Mucosa of rectum (tissue), 2 donors: ENCODE measurements at regions not wholly inside any gene's neighbourhood (a gene's known extent, or its start where the extent isn't known, plus 50 kb on each side); places are given as distances from the start of the nearest gene placed in this dataset.

Experiments used
- H3K27ac ChIP-seq, 2 donors: one replicate each; pipeline ENCODE4 v1.7.0; 2013; ENCODE audit warnings: inconsistent platforms in 2 of 2, low read depth in 2 of 2, low read length in 2 of 2
- H3K27me3 ChIP-seq, 2 donors: one replicate each; pipeline ENCODE4 v1.7.0; 2013; ENCODE audit warnings: low read length in 2 of 2; ENCODE audit not compliant: control insufficient read depth in 2 of 2, insufficient read depth in 2 of 2
- H3K36me3 ChIP-seq, 2 donors: one replicate each; pipeline ENCODE4 v1.7.0; 2013; ENCODE audit warnings: low read length in 2 of 2; ENCODE audit not compliant: control insufficient read depth in 2 of 2, insufficient read depth in 2 of 2
- H3K4me1 ChIP-seq, 2 donors: one replicate each; pipeline ENCODE4 v1.7.0; 2013; ENCODE audit warnings: low read length in 2 of 2, mild to moderate bottlenecking in 1 of 2; ENCODE audit not compliant: control insufficient read depth in 2 of 2, insufficient read depth in 2 of 2
- H3K4me3 ChIP-seq, 2 donors: one replicate each; pipeline ENCODE4 v1.7.0; 2013; ENCODE audit warnings: low read length in 2 of 2
- H3K9ac ChIP-seq, 2 donors: one replicate each; pipeline ENCODE4 v1.7.0; 2013; ENCODE audit warnings: low read length in 2 of 2, low read depth in 1 of 2, mild to moderate bottlenecking in 1 of 2
- H3K9me3 ChIP-seq, 2 donors: one replicate each; pipeline ENCODE4 v1.7.0; 2013; ENCODE audit warnings: low read length in 2 of 2; ENCODE audit not compliant: control insufficient read depth in 2 of 2
- donor health status: healthy.
- donor health status: Normal muscosa, but diverticular disease.

GRCh38 chr7:131893631-131894340 is 337.4 kb upstream of the PODXL start:
- Histone ChIP-seq H3K9ac (no peak overlapping the region), H3K4me1 (peaks cover 0 to 3% of the 10 kb centered on the region in 2 donors), H3K36me3 (no peaks in the 10 kb centered on the region), H3K4me3 (no peak overlapping the region), H3K9me3 (no peaks in the 10 kb centered on the region), H3K27me3 (peaks cover 0 to 2% of the 10 kb centered on the region in 2 donors), H3K27ac (no peak overlapping the region)

- no peak overlapping the region for H3K9ac ChIP-seq
- H3K9me3 ChIP-seq = peaks cover 0 to 3% of the 10 kb centered on the region in 2 donors
- H3K4me3 ChIP-seq = no peak overlapping the region
- no peaks in the 10 kb centered on the region for H3K4me1 ChIP-seq
- no peaks in the 10 kb centered on the region for H3K36me3 ChIP-seq
- H3K27me3 ChIP-seq = peaks cover 0 to 3% of the 10 kb centered on the region in 2 donors
- H3K27ac ChIP-seq = no peak overlapping the region
These were observed 333.7 kb upstream of the PODXL start for GRCh38 chr7:131890176-131890575.

GRCh38 chr7:131889572-131890150 is 333.2 kb upstream of the PODXL start:
- Histone ChIP-seq H3K9ac (no peak overlapping the region), H3K4me3 (no peak overlapping the region), H3K9me3 (peaks cover 0 to 3% of the 10 kb centered on the region in 2 donors), H3K27me3 (peaks cover 0 to 3% of the 10 kb centered on the region in 2 donors), H3K4me1 (no peaks in the 10 kb centered on the region), H3K27ac (no peak overlapping the region), H3K36me3 (no peaks in the 10 kb centered on the region)

DNA sequence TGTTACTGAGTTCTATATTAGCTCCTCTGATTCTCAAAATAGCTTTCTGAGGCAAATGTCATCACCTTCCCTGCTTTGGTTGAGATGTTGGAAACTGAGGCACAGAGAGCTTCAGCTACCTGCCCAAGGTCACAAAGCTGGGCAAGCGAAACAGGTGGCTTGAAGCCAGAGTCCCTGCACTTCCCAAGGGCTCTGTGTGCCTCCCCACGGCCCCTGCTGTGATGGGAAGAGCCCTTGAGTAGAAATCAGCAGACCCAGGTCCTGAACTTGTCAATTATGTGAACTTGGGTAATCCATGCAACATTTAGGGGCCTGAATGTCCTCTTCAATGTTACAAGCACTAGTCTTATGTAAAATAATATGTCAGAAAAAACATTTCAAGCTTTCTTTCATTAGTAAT is 327.3 kb upstream of the PODXL start:
- peaks cover 0 to 2% of the 10 kb centered on the region in 2 donors for H3K27me3 ChIP-seq

GRCh38 chr7:131883196-131883595 is 326.8 kb upstream of the PODXL start:
- Histone ChIP-seq H3K27me3 (peaks cover 0 to 2% of the 10 kb centered on the region in 2 donors), H3K27ac (no peak overlapping the region), H3K4me1 (no peaks in the 10 kb centered on the region), H3K4me3 (no peak overlapping the region), H3K36me3 (no peaks in the 10 kb centered on the region), H3K9me3 (peaks cover 0 to 3% of the 10 kb centered on the region in 2 donors), H3K9ac (no peak overlapping the region)

More for the DNA sequence above, 327.3 kb upstream of the PODXL start:
- Histone ChIP-seq H3K9me3 (peaks cover 0 to 3% of the 10 kb centered on the region in 2 donors), H3K27ac (no peak overlapping the region), H3K4me3 (no peak overlapping the region), H3K9ac (no peak overlapping the region), H3K36me3 (no peaks in the 10 kb centered on the region), H3K4me1 (no peaks in the 10 kb centered on the region)

DNA sequence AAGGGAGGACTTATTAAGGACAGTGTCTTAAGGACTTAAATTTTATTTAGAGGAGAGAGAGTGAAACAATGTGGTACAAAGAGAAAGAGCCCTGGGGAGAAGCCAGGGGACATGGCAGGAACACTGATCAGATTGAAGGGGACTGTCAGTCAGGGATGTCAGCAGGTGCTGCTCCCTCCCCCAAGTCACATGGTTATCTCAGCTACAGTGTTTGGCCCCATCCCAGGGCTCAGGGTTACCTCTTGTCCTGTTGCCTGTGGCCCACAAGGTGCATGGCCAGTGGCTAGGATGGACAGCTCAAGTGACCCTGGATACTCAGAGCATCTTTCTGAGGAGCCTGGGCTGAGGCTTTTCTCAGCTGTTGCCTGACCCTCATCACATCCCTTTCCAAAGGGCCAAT is 325.9 kb upstream of the PODXL start:
- Histone ChIP-seq H3K27me3 (peaks cover 0 to 2% of the 10 kb centered on the region in 2 donors), H3K4me1 (no peaks in the 10 kb centered on the region), H3K27ac (no peak overlapping the region), H3K36me3 (no peaks in the 10 kb centered on the region), H3K9ac (no peak overlapping the region), H3K4me3 (no peak overlapping the region), H3K9me3 (peaks cover 0 to 3% of the 10 kb centered on the region in 2 donors)

GRCh38 chr7:131880078-131880477 is 323.6 kb upstream of the PODXL start:
- H3K27ac ChIP-seq = no peak overlapping the region
- H3K4me1 ChIP-seq = no peaks in the 10 kb centered on the region
- H3K9ac ChIP-seq = no peak overlapping the region
- H3K4me3 ChIP-seq = no peak overlapping the region
- no peaks in the 10 kb centered on the region for H3K9me3 ChIP-seq
- no peaks in the 10 kb centered on the region for H3K27me3 ChIP-seq
- H3K36me3 ChIP-seq = no peaks in the 10 kb centered on the region

DNA sequence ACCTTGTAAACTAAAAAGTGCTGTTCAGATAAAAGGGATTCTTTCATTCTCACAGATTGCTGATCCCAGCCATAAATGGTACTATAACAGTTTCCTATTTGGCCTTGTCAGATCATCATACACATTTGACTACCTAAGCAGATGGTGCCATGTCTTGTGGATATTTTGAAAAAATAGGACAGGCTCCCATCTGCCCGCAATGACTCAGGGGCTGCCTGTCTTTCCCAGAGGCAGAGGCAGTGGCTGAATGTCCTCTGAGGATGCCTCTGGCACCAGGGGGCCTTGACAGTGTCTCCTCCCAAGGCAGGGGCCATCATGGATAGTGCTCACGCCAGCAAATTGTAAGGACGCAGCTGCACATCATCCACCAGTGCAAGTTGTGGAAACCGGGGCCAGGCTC is 323.0 kb upstream of the PODXL start:
- Histone ChIP-seq H3K27me3 (no peaks in the 10 kb centered on the region), H3K9ac (no peak overlapping the region), H3K36me3 (no peaks in the 10 kb centered on the region), H3K9me3 (no peaks in the 10 kb centered on the region), H3K4me1 (no peaks in the 10 kb centered on the region), H3K27ac (no peak overlapping the region), H3K4me3 (no peak overlapping the region)

- H3K36me3 ChIP-seq = no peaks in the 10 kb centered on the region
- H3K27ac ChIP-seq = no peak overlapping the region
- no peaks in the 10 kb centered on the region for H3K4me1 ChIP-seq
- H3K27me3 ChIP-seq = no peaks in the 10 kb centered on the region
- no peaks in the 10 kb centered on the region for H3K9me3 ChIP-seq
- no peak overlapping the region for H3K4me3 ChIP-seq
- H3K9ac ChIP-seq = no peak overlapping the region
These were observed 322.3 kb upstream of the PODXL start for GRCh38 chr7:131878777-131879176.

- H3K36me3 ChIP-seq = no peaks in the 10 kb centered on the region
- no peaks in the 10 kb centered on the region for H3K4me1 ChIP-seq
- H3K27ac ChIP-seq = no peak overlapping the region
- no peak overlapping the region for H3K9ac ChIP-seq
- no peaks in the 10 kb centered on the region for H3K27me3 ChIP-seq
- H3K4me3 ChIP-seq = no peak overlapping the region
- H3K9me3 ChIP-seq = no peaks in the 10 kb centered on the region
These were observed 317.2 kb upstream of the PODXL start for GRCh38 chr7:131873581-131873980.
